ENCODE measurements at regions not wholly inside any gene's neighbourhood (a gene's known extent, or its start where the extent isn't known, plus 50 kb on each side); places are given as distances from the start of the nearest gene placed in this dataset.

DNA sequence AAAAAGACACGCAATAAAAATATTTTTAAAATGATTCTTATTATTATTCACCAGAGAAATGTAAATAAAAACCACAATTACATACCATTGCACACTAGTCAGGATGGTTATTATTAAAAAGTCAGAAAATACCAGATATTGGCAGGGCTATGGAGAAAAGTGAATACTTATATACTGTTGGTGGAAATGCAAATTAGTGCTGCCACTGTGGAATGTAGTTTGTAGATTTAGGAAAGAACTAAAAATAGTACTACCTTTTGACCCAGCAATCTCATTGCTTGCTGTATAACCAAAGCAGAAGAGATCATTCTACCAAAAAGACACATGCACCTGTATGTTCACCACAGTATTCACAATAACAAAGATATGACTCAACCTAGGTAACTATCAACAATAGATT is 1237.3 kb upstream of the FAM98A start:
- H3K27me3 ChIP-seq (ENCODE audit: control insufficient read depth, insufficient read depth, low read length, poor library complexity, severe bottlenecking), result no peaks in the 10 kb centered on the region
- no CpG with 5 or more reads among the region's 1 CpG for WGBS, 2 experiments
- H3K36me3 ChIP-seq (ENCODE audit: control insufficient read depth, insufficient read depth, low read length), result no peaks in the 10 kb centered on the region
- H3K4me3 ChIP-seq (ENCODE audit: insufficient read depth, low read depth, low read length), result no peak overlapping the region
- H3K9me3 ChIP-seq (ENCODE audit: control insufficient read depth, low read length), result no peaks in the 10 kb centered on the region
- H3K27ac ChIP-seq (ENCODE audit: insufficient read depth, low read depth, low read length, poor library complexity, severe bottlenecking), result no peak overlapping the region
- no peaks in the 10 kb centered on the region for H3K4me1 ChIP-seq (ENCODE audit: control insufficient read depth, insufficient read depth, low read length)

DNA sequence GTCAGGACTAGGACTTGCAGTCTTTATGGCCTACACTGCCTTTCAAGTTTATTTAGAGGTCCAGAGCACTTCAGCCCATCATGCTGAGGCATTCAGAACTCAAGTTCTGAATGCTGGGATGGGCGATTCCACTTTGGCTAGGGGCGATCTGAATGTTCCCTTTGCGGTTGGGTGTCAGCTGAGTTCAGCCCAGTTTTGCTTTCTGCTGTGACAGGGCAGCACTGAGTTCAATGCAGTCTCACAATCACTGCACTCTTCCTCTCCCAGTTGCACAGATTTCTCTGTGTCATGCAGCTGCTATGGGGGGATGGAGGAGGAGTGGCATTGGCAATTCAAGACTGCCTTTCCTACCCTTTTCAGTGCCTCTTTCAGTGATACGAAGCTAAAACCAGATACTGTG is 1232.0 kb upstream of the FAM98A start:
- no peaks in the 10 kb centered on the region for H3K9me3 ChIP-seq (ENCODE audit: control insufficient read depth, low read length)
- H3K4me1 ChIP-seq (ENCODE audit: control insufficient read depth, insufficient read depth, low read length), result peaks cover 6% of the 10 kb centered on the region
- H3K36me3 ChIP-seq (ENCODE audit: control insufficient read depth, insufficient read depth, low read length), result no peaks in the 10 kb centered on the region
- H3K27ac ChIP-seq (ENCODE audit: insufficient read depth, low read depth, low read length, poor library complexity, severe bottlenecking), result no peak overlapping the region
- no peak overlapping the region for H3K4me3 ChIP-seq (ENCODE audit: insufficient read depth, low read depth, low read length)
- WGBS, 2 experiments, result 89 to 91% methylated on average over 4 of the region's 4 CpGs
- no peaks in the 10 kb centered on the region for H3K27me3 ChIP-seq (ENCODE audit: control insufficient read depth, insufficient read depth, low read length, poor library complexity, severe bottlenecking)

DNA sequence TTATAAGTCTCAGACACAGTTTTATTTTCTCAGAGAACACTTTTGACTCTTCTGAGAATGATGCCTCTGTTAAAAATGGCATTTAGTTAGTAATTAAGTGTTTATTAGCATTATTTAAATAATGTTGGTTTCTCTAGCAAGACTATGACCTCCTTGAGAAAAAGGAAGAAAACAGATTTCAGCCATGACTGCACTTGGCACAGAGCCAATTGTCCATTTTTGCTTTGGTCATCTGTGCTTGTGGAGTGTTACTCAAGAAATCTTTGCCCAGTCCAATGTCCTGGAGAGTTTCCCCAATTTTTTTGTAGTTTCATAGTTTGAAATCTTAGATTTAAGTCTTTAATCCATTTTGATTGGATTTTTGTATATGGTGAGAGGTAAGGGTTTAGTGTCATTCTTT is 1229.4 kb upstream of the FAM98A start:
- no peak overlapping the region for H3K4me3 ChIP-seq (ENCODE audit: insufficient read depth, low read depth, low read length)
- H3K27me3 ChIP-seq (ENCODE audit: control insufficient read depth, insufficient read depth, low read length, poor library complexity, severe bottlenecking), result no peaks in the 10 kb centered on the region
- H3K9me3 ChIP-seq (ENCODE audit: control insufficient read depth, low read length), result no peaks in the 10 kb centered on the region
- no peak overlapping the region for H3K27ac ChIP-seq (ENCODE audit: insufficient read depth, low read depth, low read length, poor library complexity, severe bottlenecking)
- H3K4me1 ChIP-seq (ENCODE audit: control insufficient read depth, insufficient read depth, low read length), result peaks cover 6% of the 10 kb centered on the region
- no peaks in the 10 kb centered on the region for H3K36me3 ChIP-seq (ENCODE audit: control insufficient read depth, insufficient read depth, low read length)

DNA sequence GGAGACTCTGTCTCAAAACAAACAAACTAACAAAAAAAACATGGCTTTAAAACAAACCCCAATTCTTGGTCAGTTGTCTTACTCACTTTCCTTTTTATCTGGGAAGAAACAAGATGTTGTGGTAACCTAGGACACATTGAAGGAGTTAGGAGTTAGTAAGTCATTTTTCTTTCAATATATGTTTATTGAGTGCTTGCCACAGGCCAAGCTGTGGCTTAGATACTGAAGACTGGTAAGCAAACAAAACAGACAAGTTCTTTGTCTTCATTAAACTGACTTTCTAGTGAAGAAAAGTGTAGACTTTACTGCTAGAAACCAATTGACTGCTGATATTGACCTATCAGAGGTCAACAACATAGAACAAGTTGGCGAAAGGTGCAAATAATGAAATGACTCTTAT is 1228.3 kb upstream of the FAM98A start:
- peaks cover 6% of the 10 kb centered on the region for H3K4me1 ChIP-seq (ENCODE audit: control insufficient read depth, insufficient read depth, low read length)
- no peak overlapping the region for H3K4me3 ChIP-seq (ENCODE audit: insufficient read depth, low read depth, low read length)
- H3K27ac ChIP-seq (ENCODE audit: insufficient read depth, low read depth, low read length, poor library complexity, severe bottlenecking), result no peak overlapping the region
- WGBS, 2 experiments, result 96 to 100% methylated on average over 1 of the region's 1 CpG
- H3K36me3 ChIP-seq (ENCODE audit: control insufficient read depth, insufficient read depth, low read length), result no peaks in the 10 kb centered on the region
- H3K9me3 ChIP-seq (ENCODE audit: control insufficient read depth, low read length), result no peaks in the 10 kb centered on the region
- H3K27me3 ChIP-seq (ENCODE audit: control insufficient read depth, insufficient read depth, low read length, poor library complexity, severe bottlenecking), result no peaks in the 10 kb centered on the region

DNA sequence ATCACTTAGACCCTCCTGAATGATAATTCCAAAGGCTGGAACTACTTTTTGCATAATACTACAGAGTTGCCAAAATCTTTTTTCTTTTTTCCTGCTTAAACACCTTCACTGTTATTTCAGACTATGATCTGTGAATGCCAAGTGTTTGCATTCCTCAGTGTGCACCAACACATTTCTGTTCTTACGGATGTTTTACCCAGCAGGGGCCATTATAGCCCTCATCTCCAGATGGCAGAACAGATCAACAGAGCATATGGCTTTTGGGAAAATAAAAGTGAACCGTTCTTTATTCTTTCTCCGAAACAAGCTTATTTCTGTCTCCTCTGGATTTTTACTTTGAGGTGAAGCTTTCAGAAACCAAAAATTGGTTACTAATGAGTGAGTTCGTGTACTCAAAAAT is 1226.6 kb upstream of the FAM98A start:
- Histone ChIP-seq H3K27ac (ENCODE audit: insufficient read depth, low read depth, low read length, poor library complexity, severe bottlenecking) (no peak overlapping the region), H3K36me3 (ENCODE audit: control insufficient read depth, insufficient read depth, low read length) (no peaks in the 10 kb centered on the region), H3K27me3 (ENCODE audit: control insufficient read depth, insufficient read depth, low read length, poor library complexity, severe bottlenecking) (no peaks in the 10 kb centered on the region), H3K9me3 (ENCODE audit: control insufficient read depth, low read length) (no peaks in the 10 kb centered on the region), H3K4me3 (ENCODE audit: insufficient read depth, low read depth, low read length) (no peak overlapping the region), H3K4me1 (ENCODE audit: control insufficient read depth, insufficient read depth, low read length) (no peaks in the 10 kb centered on the region)
- WGBS, 2 experiments, result 94 to 98% methylated on average over 3 to 4 of the region's 4 CpGs

DNA sequence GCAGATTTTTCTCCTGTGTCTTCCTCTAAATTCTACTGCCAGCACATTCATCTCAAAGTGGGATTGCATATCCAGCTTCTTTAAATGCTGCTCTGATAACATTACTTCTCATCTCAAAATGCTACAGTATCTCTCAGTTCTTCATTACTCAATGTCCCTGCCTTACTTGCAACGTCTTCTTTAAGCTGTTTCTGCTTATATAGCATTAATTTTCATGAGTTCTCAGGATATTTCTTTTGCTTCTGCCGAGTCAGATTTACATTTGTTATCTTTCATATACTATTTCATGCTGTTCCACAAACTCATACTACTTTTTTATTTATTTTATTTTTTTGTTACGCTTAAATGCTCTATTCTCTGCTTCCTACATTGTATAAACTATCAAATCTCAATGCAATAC is 1223.5 kb upstream of the FAM98A start:
- no peaks in the 10 kb centered on the region for H3K27me3 ChIP-seq (ENCODE audit: control insufficient read depth, insufficient read depth, low read length, poor library complexity, severe bottlenecking)
- no peaks in the 10 kb centered on the region for H3K4me1 ChIP-seq (ENCODE audit: control insufficient read depth, insufficient read depth, low read length)
- no peak overlapping the region for H3K4me3 ChIP-seq (ENCODE audit: insufficient read depth, low read depth, low read length)
- 95 to 96% methylated on average over 3 of the region's 3 CpGs for WGBS, 2 experiments
- no peaks in the 10 kb centered on the region for H3K36me3 ChIP-seq (ENCODE audit: control insufficient read depth, insufficient read depth, low read length)
- no peak overlapping the region for H3K27ac ChIP-seq (ENCODE audit: insufficient read depth, low read depth, low read length, poor library complexity, severe bottlenecking)
- H3K9me3 ChIP-seq (ENCODE audit: control insufficient read depth, low read length), result no peaks in the 10 kb centered on the region

DNA sequence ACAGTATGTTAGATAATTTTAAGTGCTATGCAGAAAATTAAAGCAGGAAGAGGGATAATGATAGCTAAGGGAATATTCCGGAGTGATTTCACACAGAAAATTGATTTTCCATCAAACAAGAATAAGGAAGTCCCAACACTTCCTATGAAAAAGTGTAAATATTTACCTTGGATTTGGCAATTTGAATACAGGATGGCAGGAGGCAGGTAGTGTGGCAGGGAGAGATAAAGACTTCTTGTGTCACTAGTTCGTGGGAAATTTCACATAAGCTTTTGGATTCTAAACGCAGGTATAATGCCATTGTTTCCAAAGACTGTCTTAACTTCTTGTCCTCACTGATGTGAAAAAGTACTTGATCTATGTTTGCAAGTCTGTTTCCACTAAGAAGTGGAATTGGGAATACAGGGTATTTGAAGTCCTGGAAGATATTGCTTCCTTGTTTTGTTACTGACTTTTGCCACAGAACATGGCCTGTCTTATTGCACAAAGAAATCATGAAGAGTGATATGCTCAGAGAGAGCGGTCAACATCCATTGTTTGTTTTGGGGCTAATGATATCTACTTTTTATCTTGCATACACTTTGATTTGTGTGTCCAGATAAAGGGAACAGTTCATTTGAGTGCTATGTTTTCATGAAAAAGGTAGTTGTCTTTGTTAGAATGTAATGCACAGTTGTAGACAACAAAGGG is 1216.1 kb upstream of the FAM98A start:
- Histone ChIP-seq H3K9me3 (ENCODE audit: control insufficient read depth, low read length) (no peaks in the 10 kb centered on the region), H3K4me1 (ENCODE audit: control insufficient read depth, insufficient read depth, low read length) (no peaks in the 10 kb centered on the region), H3K4me3 (ENCODE audit: insufficient read depth, low read depth, low read length) (no peak overlapping the region), H3K27me3 (ENCODE audit: control insufficient read depth, insufficient read depth, low read length, poor library complexity, severe bottlenecking) (no peaks in the 10 kb centered on the region), H3K36me3 (ENCODE audit: control insufficient read depth, insufficient read depth, low read length) (no peaks in the 10 kb centered on the region), H3K27ac (ENCODE audit: insufficient read depth, low read depth, low read length, poor library complexity, severe bottlenecking) (no peak overlapping the region)
- WGBS, 2 experiments, result 87 to 95% methylated on average over 3 to 4 of the region's 4 CpGs

DNA sequence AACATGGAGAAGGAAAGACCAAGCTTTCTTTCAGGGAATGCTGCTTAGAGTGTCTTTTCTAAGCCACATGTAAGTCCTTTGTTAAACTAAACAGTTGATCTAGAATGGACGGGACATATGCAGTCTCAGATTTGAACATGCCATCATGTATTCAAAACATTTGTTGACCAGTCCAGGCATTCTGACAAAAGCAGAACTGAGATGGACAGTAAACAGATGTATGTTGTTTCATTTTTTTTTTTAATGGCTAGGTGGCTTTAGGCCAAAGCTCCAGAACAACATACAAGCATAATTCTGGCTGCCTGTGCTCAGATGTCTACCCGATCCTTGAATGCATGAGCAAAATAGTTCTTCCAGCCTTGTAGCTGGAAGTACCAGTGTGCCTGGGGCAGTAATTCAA is 1211.4 kb upstream of the FAM98A start:
- H3K4me3 ChIP-seq (ENCODE audit: insufficient read depth, low read depth, low read length), result no peak overlapping the region
- no peak overlapping the region for H3K27ac ChIP-seq (ENCODE audit: insufficient read depth, low read depth, low read length, poor library complexity, severe bottlenecking)
- H3K9me3 ChIP-seq (ENCODE audit: control insufficient read depth, low read length), result no peaks in the 10 kb centered on the region
- WGBS, 2 experiments, result 89 to 92% methylated on average over 2 of the region's 2 CpGs
- H3K36me3 ChIP-seq (ENCODE audit: control insufficient read depth, insufficient read depth, low read length), result no peaks in the 10 kb centered on the region
- no peaks in the 10 kb centered on the region for H3K27me3 ChIP-seq (ENCODE audit: control insufficient read depth, insufficient read depth, low read length, poor library complexity, severe bottlenecking)
- H3K4me1 ChIP-seq (ENCODE audit: control insufficient read depth, insufficient read depth, low read length), result no peaks in the 10 kb centered on the region

DNA sequence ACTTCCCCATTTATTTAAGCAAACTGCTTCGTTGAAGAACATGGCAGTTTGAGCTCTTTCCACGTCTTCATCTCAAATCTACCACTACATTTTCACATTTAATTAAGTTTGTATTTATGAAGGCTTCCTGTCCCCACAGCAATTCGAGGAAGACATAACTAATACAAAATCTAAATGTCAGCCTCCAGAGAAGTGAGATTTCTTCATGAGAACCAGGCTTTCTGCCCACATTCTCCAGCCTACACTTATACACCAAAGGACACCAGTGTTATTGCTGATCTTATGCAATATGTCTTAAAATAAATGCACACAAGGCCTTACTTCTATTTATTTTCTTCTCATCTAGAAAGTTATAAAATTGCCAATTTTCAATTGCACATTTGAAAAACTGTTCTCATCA is 1209.3 kb upstream of the FAM98A start:
- no peak overlapping the region for H3K4me3 ChIP-seq (ENCODE audit: insufficient read depth, low read depth, low read length)
- H3K27ac ChIP-seq (ENCODE audit: insufficient read depth, low read depth, low read length, poor library complexity, severe bottlenecking), result no peak overlapping the region
- whole genome bisulfite sequencing, 2 experiments, result 90 to 92% methylated on average over 2 to 3 of the region's 3 CpGs
- H3K36me3 ChIP-seq (ENCODE audit: control insufficient read depth, insufficient read depth, low read length), result no peaks in the 10 kb centered on the region
- H3K9me3 ChIP-seq (ENCODE audit: control insufficient read depth, low read length), result no peaks in the 10 kb centered on the region
- no peaks in the 10 kb centered on the region for H3K4me1 ChIP-seq (ENCODE audit: control insufficient read depth, insufficient read depth, low read length)
- no peaks in the 10 kb centered on the region for H3K27me3 ChIP-seq (ENCODE audit: control insufficient read depth, insufficient read depth, low read length, poor library complexity, severe bottlenecking)

DNA sequence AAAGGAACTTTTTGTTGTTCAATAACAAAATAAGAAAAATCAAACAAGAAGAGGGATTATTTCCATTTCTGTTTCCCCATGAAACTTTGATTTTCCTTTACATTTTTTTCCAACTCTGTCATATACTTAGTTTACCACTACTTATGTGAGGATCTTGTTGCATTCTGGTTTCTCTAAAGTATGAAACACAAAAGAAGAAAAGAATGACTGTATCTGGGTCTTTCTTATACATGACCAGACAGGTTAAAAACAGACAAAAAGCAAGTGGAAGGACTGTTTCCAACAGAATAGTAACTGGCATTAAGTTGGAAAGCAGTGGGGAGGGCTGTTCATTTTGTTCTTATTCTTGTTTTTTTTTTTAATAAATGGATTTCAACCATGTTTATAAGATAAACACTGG is 1207.8 kb upstream of the FAM98A start:
- Histone ChIP-seq H3K27ac (ENCODE audit: insufficient read depth, low read depth, low read length, poor library complexity, severe bottlenecking) (no peak overlapping the region), H3K27me3 (ENCODE audit: control insufficient read depth, insufficient read depth, low read length, poor library complexity, severe bottlenecking) (no peaks in the 10 kb centered on the region), H3K9me3 (ENCODE audit: control insufficient read depth, low read length) (no peaks in the 10 kb centered on the region), H3K36me3 (ENCODE audit: control insufficient read depth, insufficient read depth, low read length) (no peaks in the 10 kb centered on the region), H3K4me3 (ENCODE audit: insufficient read depth, low read depth, low read length) (no peak overlapping the region), H3K4me1 (ENCODE audit: control insufficient read depth, insufficient read depth, low read length) (no peaks in the 10 kb centered on the region)

DNA sequence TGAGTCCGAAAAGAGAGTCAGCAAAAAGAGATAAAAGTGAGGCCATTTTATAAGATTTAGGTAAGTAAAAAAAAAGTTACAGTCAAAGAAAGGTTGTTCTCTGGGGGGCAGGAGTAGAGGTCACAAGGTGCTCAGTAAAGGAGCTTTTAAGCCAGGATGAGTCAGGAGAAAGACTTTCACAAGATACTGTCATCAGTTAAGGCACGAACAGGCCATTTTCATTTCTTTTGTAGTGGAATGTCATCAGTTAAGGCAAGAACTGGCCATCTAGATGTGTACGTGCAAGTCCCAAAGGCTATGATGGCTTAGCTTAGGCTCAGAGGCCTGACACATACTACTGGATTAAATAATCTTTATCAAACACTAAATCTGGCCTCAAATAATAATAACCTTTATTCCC is 1207.3 kb upstream of the FAM98A start:
- no peak overlapping the region for H3K4me3 ChIP-seq (ENCODE audit: insufficient read depth, low read depth, low read length)
- H3K9me3 ChIP-seq (ENCODE audit: control insufficient read depth, low read length), result no peaks in the 10 kb centered on the region
- no peaks in the 10 kb centered on the region for H3K36me3 ChIP-seq (ENCODE audit: control insufficient read depth, insufficient read depth, low read length)
- 88 to 92% methylated on average over 3 of the region's 3 CpGs for WGBS, 2 experiments
- H3K4me1 ChIP-seq (ENCODE audit: control insufficient read depth, insufficient read depth, low read length), result no peaks in the 10 kb centered on the region
- H3K27ac ChIP-seq (ENCODE audit: insufficient read depth, low read depth, low read length, poor library complexity, severe bottlenecking), result no peak overlapping the region
- no peaks in the 10 kb centered on the region for H3K27me3 ChIP-seq (ENCODE audit: control insufficient read depth, insufficient read depth, low read length, poor library complexity, severe bottlenecking)

Measured in ectodermal cell (in vitro differentiated cells).